Middle frontal gyrus (tissue), 1 donor: ENCODE measurements at regions not wholly inside any gene's neighbourhood (a gene's known extent, or its start where the extent isn't known, plus 50 kb on each side); places are given as distances from the start of the nearest gene placed in this dataset.
A peak's percentile ranks its signal among the peaks of the same experiment; 100 is the strongest.
"Not testable (repeated sequence)": the region's sequence is repeated elsewhere in the genome, so short reads cannot be mapped to it uniquely, and the experiment has no call there.

ENCODE experiments used
- DNase-seq: peaks from one replicate; pipeline ENCODE4 v3.0.0-alpha.2; 2015; ENCODE audit warnings: low spot score; ENCODE audit errors: extremely low spot score

DNA sequence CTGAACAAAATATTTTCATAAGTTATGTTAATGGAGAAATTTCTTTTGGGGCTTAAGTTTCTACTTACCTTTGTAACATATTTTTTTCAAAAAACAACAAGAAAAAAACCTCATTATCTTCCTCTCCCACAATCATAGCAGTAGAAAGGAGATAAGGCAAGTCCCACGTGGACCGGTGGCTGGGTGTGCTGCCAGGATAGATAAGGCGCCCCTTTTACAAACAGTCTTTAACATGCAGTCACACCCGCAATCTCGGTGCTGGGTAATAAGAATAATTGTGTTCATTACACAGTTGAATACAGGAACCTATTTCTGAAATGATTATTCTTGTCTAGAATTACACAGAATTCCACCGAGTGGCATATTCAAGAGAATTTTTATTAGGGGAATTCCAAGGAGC is 1202.3 kb downstream of the UQCRFS1 start:
- no peak for DNase-seq

DNA sequence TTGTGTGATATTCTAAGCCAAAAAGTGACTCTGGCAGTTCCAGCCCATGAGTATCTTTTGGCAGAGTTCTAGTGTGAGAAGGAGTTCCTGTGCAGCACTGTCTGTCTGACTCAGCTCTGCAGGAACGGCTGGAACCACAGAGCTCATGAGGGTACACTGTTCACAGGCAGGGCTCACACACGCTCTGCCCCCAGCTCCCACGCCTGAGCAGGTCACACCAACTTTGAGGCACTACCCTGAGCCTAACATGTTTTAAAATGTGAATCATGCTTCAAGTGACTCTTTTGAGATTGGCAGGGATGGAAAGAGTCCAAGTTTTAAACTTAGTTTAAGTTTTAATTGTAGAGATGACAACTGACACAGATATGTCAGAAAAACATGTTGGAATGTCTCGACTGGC is 1203.3 kb downstream of the UQCRFS1 start:
- no peak for DNase-seq

DNA sequence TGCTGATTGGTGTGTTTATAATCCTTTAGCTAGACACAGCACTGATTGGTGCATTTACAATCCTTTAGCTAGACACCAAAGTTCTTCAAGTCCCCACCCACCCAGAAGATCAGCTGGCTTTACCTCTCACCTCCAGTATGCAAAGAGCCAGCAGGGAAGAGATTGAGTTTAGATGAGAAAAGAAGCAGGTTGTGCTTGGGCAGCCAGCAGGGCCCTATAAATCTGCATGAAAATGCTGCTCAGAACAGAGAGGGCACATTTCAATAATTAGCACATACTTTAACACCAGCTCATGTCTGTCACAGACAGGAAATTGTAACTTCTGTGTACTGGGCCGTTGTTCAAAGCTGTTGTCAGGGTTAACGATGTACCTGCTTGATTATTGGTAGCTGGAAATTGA is 1204.3 kb downstream of the UQCRFS1 start:
- no peak for DNase-seq

DNA sequence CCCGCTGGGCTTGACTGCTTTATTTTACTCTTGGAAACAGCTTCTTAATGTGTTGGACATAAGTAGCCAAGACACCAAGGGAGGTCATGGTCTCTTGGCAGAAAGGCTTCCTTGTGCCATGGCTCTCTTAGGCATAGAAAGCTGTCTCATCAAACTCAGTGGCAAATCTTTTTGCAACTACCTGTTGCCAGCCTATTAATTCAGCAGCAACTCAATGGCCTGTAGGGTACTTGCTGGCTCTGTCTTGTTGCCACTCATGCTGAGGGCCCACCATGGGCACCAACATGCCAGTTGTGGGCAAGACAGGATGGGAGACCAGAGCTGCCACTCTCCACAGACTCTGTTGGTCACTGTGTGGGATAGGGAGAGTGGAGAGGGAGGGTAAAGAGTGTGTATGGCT is 1209.4 kb downstream of the UQCRFS1 start:
- DNase-seq = no peak

DNA sequence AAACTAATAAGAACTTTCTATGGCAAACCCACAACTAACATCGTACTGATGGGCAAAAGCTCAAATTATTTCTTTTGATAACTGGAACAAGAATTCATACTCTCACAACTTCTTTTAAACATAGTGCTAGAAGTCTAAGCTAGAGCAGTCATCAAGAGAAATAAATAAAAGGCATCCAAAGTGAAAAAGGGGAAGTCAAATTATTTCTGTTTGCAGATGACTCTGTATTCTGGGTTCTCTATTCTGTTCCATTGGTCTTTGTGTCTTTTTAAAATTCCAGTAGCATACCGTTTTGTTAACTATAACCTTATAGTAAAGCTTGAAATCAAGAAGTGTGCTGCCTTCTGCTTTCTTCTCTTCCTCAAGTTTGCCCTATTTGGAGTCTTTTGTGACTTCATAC is 1215.9 kb downstream of the UQCRFS1 start:
- DNase-seq = no peak

- no peak for DNase-seq
These were observed 1219.1 kb downstream of the UQCRFS1 start for GRCh38 chr19:27993619-27994570.

DNA sequence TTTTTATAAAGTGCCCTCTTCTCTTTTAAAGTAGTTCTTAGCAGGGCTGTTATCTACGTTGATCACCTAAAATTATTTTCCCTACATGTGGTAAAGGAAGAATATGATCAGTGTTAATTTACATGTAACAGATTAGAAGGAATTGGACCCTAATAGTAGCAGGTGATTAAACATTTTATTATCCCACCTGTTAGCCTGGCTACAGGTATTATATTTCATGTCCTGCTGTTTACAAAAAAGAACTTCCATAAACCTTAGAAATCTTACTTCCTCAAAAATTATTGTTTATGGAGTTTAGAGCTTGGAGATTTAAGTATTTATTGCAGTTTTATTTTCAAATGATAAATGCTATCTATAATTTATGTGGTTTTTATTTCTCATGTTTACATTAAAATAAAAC is 1226.7 kb downstream of the UQCRFS1 start:
- no peak for DNase-seq

DNA sequence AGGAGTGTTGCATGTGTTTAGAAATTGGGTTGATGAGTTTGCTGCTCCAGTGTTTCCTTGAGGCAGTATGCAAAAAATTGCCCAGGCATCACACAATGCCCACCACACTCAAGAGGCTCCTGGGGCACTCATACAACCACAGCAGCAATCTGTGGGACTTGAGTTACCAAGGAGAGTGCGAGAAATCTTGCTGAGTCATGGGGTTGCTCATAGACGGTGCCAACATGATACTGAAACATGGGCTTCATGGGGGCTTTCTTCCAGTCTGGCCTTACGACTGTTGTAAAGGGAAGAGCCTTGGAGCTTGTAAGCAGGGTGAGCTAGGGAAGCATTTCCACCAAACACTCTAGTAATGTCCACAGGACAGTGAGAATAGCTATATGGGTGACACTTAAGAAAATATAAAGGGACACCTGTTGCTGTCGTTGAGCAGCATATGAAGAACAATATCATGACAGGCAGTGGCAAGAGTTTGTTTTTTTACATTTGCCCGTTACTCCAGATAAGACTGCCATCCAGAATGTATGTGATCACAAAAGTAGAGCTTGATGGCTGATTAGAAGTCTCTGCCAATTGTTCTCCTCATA is 1237.4 kb downstream of the UQCRFS1 start:
- no peak for DNase-seq

GRCh38 chr19:27974082-27974513 is 1238.9 kb downstream of the UQCRFS1 start:
- DNase-seq = peak; percentile 29

GRCh38 chr19:27972291-27973040 is 1240.5 kb downstream of the UQCRFS1 start:
- DNase-seq = no peak

GRCh38 chr19:27971869-27972268 is 1241.1 kb downstream of the UQCRFS1 start:
- no peak for DNase-seq

- DNase-seq = no peak
These were observed 1241.9 kb downstream of the UQCRFS1 start for GRCh38 chr19:27971071-27971470.

GRCh38 chr19:27966390-27966816 is 1246.5 kb downstream of the UQCRFS1 start:
- no peak for DNase-seq

GRCh38 chr19:27964185-27964584 is 1248.8 kb downstream of the UQCRFS1 start:
- no peak for DNase-seq

- DNase-seq = no peak
These were observed 1250.7 kb downstream of the UQCRFS1 start for GRCh38 chr19:27962264-27962663.

DNA sequence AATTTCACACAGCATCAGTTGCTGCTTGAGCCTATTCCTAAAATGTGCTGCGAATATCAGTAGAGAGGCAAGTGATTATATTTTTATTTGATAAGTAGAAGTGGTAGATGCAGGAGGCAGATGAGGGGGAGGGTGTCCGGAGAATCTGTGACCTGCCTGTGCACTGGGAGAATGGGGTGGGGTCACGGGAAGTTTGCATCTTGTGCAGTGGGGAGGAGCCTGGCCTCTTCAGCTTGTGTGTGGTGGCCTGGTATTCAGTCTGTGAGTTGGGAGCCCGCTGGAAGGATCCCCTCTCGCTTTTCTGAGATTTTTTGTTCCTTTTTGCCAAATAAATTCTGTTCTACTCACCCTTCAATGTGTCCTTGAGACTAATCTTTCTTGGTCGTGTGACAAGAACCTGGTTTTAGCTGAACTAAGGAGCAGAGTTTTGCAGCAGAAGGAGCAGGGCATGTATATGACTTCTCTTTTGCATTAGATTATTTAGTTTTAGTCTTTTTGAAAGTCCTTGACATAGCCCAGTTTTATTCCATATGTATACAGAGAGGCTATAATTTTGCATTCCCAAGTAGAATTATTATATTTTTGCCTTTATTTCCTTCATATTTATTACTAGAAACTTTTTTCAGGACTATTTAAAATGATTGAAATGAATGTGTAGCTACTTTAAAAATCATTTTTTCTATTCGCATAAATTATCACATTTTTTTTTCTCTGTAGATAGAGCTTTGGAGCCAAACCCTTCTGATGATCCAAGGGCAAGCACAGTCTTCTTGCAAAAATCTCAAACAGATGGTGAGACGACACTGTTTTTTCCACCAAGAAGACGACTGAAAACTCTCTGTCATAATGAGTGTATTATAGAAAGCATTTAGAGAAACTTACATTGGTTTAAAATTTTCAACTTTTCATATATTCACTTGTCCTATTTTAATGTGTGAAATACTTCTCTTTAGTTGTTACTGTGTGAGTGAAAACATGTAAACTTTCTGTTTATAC is 1257.2 kb downstream of the UQCRFS1 start:
- DNase-seq = no peak

GRCh38 chr19:27942607-27943006 is 1270.3 kb downstream of the UQCRFS1 start:
- DNase-seq = not testable (repeated sequence)

- DNase-seq = no peak
These were observed 1276.8 kb downstream of the UQCRFS1 start for GRCh38 chr19:27936139-27936538.

DNA sequence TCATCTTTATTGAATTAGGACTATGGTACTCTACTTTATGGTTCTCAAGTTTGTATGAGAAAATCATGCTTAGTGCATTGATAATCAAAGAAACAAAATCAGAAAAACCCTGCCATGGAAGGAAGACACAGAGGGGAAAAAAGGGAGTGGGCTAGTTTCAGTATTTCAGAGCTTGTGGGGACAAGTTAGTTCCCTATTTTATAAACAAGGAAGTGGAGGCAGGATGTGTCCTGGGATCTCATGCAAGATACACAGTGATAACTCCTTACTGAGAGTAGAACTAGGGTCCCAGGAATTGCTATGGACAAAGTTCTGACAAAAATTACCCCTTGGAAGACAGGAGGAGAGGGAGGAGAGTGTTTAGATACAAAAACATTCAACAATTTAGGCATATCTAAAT is 1277.3 kb downstream of the UQCRFS1 start:
- no peak for DNase-seq

DNA sequence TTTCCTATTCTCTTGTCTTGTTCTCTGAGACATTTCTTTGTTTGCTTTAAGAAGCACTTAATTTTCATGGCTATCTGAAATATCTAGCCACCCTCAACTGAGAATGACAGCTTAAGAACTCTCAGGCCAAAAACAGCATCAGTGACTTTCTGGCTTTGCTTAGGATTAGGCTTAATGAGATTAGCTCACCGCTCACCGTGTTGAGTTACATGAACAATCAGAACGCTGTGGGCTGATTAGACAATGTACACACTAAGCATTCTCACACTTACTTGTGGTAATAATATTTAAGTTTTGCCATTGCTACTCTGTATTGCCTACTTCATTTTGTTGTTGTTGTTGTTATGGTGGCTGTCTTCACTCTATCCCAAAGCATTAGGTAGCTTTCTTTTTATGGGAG is 1283.6 kb downstream of the UQCRFS1 start:
- DNase-seq = no peak

DNA sequence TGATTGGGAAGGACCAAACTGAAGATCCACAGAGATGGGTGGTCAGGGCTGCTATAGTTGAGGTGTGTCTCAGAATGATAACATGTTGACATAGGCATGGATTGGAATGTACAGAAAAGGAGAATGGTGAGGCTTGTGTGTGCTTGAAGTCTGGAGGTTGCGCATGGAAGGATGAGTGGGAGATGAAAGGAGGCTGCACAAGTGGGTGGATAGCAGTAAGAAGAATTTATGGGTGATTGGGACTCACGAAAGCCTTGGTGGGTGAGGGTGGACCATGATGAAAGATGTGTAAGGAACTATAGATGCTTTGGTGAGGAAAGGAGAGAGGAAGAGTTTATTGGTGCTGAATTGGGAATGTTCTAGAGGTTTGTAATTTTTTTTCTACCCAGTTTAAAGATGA is 1287.7 kb downstream of the UQCRFS1 start:
- DNase-seq = no peak
